ENCODE measurements at regions not wholly inside any gene's neighbourhood (a gene's known extent, or its start where the extent isn't known, plus 50 kb on each side); places are given as distances from the start of the nearest gene placed in this dataset.

- H3K9me3 Mint-ChIP-seq, result no peaks in the 10 kb centered on the region
- H3K36me3 ChIP-seq (replicated peaks in 1 of 2; ENCODE audit: control insufficient read depth in 1 of 2, insufficient read depth in 2 of 2, low read length in 2 of 2), result no peaks in the 10 kb centered on the region
- H3K4me3 ChIP-seq (replicated peaks in 1 of 3; ENCODE audit: low read depth in 2 of 3, low read length in 3 of 3), result no peak overlapping the region
- H4K20me1 ChIP-seq (ENCODE audit: insufficient read depth, low read length), result no peaks in the 10 kb centered on the region
- H3K4me1 ChIP-seq (ENCODE audit: control insufficient read depth in 1 of 2, insufficient read depth in 2 of 2, low read length in 2 of 2), result peaks cover 0 to 8% of the 10 kb centered on the region in 2 donors
- H3K27me3 ChIP-seq (ENCODE audit: control insufficient read depth in 2 of 2, insufficient read depth in 2 of 2, low read length in 2 of 2), result no peaks in the 10 kb centered on the region
- no peaks in the 10 kb centered on the region for H3K79me2 ChIP-seq (ENCODE audit: insufficient read depth, low read length)
- no peak for DNase-seq
- no peak overlapping the region for H3K4me3 Mint-ChIP-seq
- H3K4me2 ChIP-seq (replicated peaks; ENCODE audit: extremely low read depth, low read length, poor library complexity, severe bottlenecking), result no peak overlapping the region
- peak overlapping the region in 1 of 2 donors; percentile 7 for H3K27ac ChIP-seq (ENCODE audit: low read depth in 1 of 2, low read length in 2 of 2)
- no peak overlapping the region for H3K9ac ChIP-seq (ENCODE audit: insufficient read depth, low read length, poor library complexity, severe bottlenecking)
- peak overlapping the region; percentile 3 for H2AFZ ChIP-seq (ENCODE audit: insufficient read depth, low read depth, low read length, poor library complexity, severe bottlenecking)
- H3K9me3 ChIP-seq (replicated peaks in 1 of 2; ENCODE audit: control insufficient read depth in 1 of 2, insufficient read depth in 1 of 2, low read length in 2 of 2), result no peaks in the 10 kb centered on the region
- intact Hi-C loops (cut with micrococcal nuclease), result loop anchor here in 1 of 2 donors (10.0 kb wide), 2 partner anchors 123 to 393 kb away; no protein-coding TSS in a partner anchor
- no peak for TF ChIP-seq CTCF (IDR thresholded peaks at IDR 0.05)
- no peaks in the 10 kb centered on the region for H3K36me3 Mint-ChIP-seq
- peak overlapping the region in 1 of 7 donors; percentile 31 for H3K27ac Mint-ChIP-seq
- H3K4me1 Mint-ChIP-seq, result peaks cover 21% of the 10 kb centered on the region
- no peaks in the 10 kb centered on the region for H3K27me3 Mint-ChIP-seq (ENCODE audit: low read depth in 3 of 3)
Measured at GRCh38 chr6:56758120-56758519, 115.4 kb upstream of the DST start.

- peak overlapping the region in 1 of 7 donors; percentile 23 for H3K27ac Mint-ChIP-seq
- Histone ChIP-seq H3K36me3 (replicated peaks in 1 of 2; ENCODE audit: control insufficient read depth in 1 of 2, insufficient read depth in 2 of 2, low read length in 2 of 2) (no peaks in the 10 kb centered on the region), H3K79me2 (ENCODE audit: insufficient read depth, low read length) (no peaks in the 10 kb centered on the region), H3K27me3 (ENCODE audit: control insufficient read depth in 2 of 2, insufficient read depth in 2 of 2, low read length in 2 of 2) (no peaks in the 10 kb centered on the region), H3K4me3 (replicated peaks in 1 of 3; ENCODE audit: low read depth in 2 of 3, low read length in 3 of 3) (no peak overlapping the region), H3K9me3 (replicated peaks in 1 of 2; ENCODE audit: control insufficient read depth in 1 of 2, insufficient read depth in 1 of 2, low read length in 2 of 2) (no peaks in the 10 kb centered on the region), H3K9ac (ENCODE audit: insufficient read depth, low read length, poor library complexity, severe bottlenecking) (no peak overlapping the region), H2AFZ (ENCODE audit: insufficient read depth, low read depth, low read length, poor library complexity, severe bottlenecking) (no peak overlapping the region), H4K20me1 (ENCODE audit: insufficient read depth, low read length) (no peaks in the 10 kb centered on the region), H3K27ac (ENCODE audit: low read depth in 1 of 2, low read length in 2 of 2) (no peak overlapping the region), H3K4me1 (ENCODE audit: control insufficient read depth in 1 of 2, insufficient read depth in 2 of 2, low read length in 2 of 2) (peaks cover 0 to 8% of the 10 kb centered on the region in 2 donors), H3K4me2 (replicated peaks; ENCODE audit: extremely low read depth, low read length, poor library complexity, severe bottlenecking) (no peak overlapping the region)
- H3K9me3 Mint-ChIP-seq, result no peaks in the 10 kb centered on the region
- peak; percentile 67 for TF ChIP-seq CTCF (IDR thresholded peaks at IDR 0.05)
- DNase-seq, result peak; percentile 48 to 68 (median 63)
- H3K36me3 Mint-ChIP-seq, result no peaks in the 10 kb centered on the region
- peaks cover 21% of the 10 kb centered on the region for H3K4me1 Mint-ChIP-seq
- intact Hi-C loops (cut with micrococcal nuclease), result loop anchor here in 1 of 2 donors (10.0 kb wide), 2 partner anchors 123 to 393 kb away; no protein-coding TSS in a partner anchor
- H3K4me3 Mint-ChIP-seq, result no peak overlapping the region
- WGBS (ENCODE audit: insufficient coverage), result 40% methylated on average over 1 of the region's 1 CpG
- H3K27me3 Mint-ChIP-seq (ENCODE audit: low read depth in 3 of 3), result no peaks in the 10 kb centered on the region
Measured at GRCh38 chr6:56757588-56757984, 114.9 kb upstream of the DST start.
